Smooth muscle cell (in vitro differentiated cells): ENCODE measurements at regions not wholly inside any gene's neighbourhood (a gene's known extent, or its start where the extent isn't known, plus 50 kb on each side); places are given as distances from the start of the nearest gene placed in this dataset.
A peak's percentile ranks its signal among the peaks of the same experiment; 100 is the strongest.

Experiments used
- DNase-seq: peaks from one replicate; lab custom pipeline; 2025; ENCODE audit not compliant: unreplicated experiment; lab: John Stamatoyannopoulos, UW
- H2AFZ ChIP-seq: fragments of 200-600 bp; sonication (generic); 2 replicates; pipeline ENCODE4 v1.6.0; 2016; ENCODE audit warnings: antibody characterized with exemption, low read depth, mild to moderate bottlenecking
- H3F3A ChIP-seq: fragments of 200-600 bp; sonication (generic); 2 replicates; pipeline ENCODE4 v1.6.0; 2017; ENCODE audit warnings: antibody characterized with exemption, low read depth
- H3K27ac ChIP-seq: fragments of 200-600 bp; sonication (generic); 2 replicates; pipeline ENCODE4 v1.5.1; 2016; ENCODE audit warnings: low read depth, mild to moderate bottlenecking
- H3K27me3 ChIP-seq: fragments of 200-600 bp; sonication (generic); 2 replicates; pipeline ENCODE4 v1.6.1; 2016; ENCODE audit warnings: low read depth, mild to moderate bottlenecking
- H3K36me3 ChIP-seq: fragments of 200-600 bp; sonication (generic); 2 replicates; pipeline ENCODE4 v1.5.1; 2016; ENCODE audit warnings: low read depth
- H3K4me1 ChIP-seq: fragments of 200-600 bp; sonication (generic); 2 replicates; pipeline ENCODE4 v1.5.1; 2016; ENCODE audit warnings: low read depth
- H3K4me2 ChIP-seq: fragments of 200-600 bp; sonication (generic); 2 replicates; pipeline ENCODE4 v1.6.0; 2016; ENCODE audit warnings: mild to moderate bottlenecking
- H3K4me3 ChIP-seq: fragments of 200-600 bp; sonication (generic); 2 replicates; pipeline ENCODE4 v1.5.1; 2016; ENCODE audit warnings: mild to moderate bottlenecking
- H3K79me2 ChIP-seq: fragments of 200-600 bp; sonication (generic); 2 replicates; pipeline ENCODE4 v1.6.0; 2016; ENCODE audit warnings: low read depth, mild to moderate bottlenecking
- H3K9ac ChIP-seq: fragments of 200-600 bp; sonication (generic); 2 replicates; pipeline ENCODE4 v1.6.0; 2016; ENCODE audit warnings: low read depth
- H3K9me3 ChIP-seq: fragments of 200-600 bp; sonication (generic); replicated peaks from 2 replicates; pipeline ENCODE4 v1.5.1; 2016; ENCODE audit warnings: low read depth
- H4K20me1 ChIP-seq: fragments of 200-600 bp; sonication (generic); 2 replicates; pipeline ENCODE4 v1.6.0; 2016; ENCODE audit warnings: low read depth
- CTCF ChIP-seq: fragments of 200-600 bp; sonication (generic); IDR thresholded peaks from 2 replicates; pipeline ENCODE4 v1.5.1; 2017; ENCODE audit warnings: borderline replicate concordance, mild to moderate bottlenecking, antibody characterized with exemption; ENCODE audit not compliant: insufficient read depth, poor library complexity, severe bottlenecking
- WGBS: methylation state at CpG from one replicate; pipeline ENCODE4 v1.1.7; 2016; ENCODE audit warnings: low lambda C conversion rate; 5-methylcytosine and 5-hydroxymethylcytosine counted together

DNA sequence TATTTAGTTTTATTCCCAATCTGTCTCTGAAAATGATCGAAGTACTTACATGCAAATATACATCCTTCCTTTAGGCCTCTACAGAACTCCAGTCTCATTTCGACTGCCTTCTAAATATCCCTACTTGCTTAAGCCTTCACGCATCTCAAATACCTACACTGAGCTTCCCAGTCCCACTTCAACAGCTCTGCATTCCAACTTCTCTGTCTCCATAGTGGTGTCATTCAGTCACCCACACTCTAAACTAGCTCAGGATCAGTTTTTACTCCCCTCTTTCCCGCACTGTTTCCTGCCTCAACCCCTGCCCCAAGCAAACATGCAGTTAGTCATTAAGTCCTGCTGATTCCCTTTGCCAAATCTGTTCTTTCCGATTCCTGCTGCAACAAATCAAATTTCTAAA is 91.8 kb upstream of the PREP start:
- no peak overlapping the region for H3K4me2 ChIP-seq
- H3K27ac ChIP-seq, result no peak overlapping the region
- 81% methylated on average over 5 of the region's 5 CpGs for WGBS
- no peak for DNase-seq
- no peaks in the 10 kb centered on the region for H3K27me3 ChIP-seq
- no peaks in the 10 kb centered on the region for H3K9me3 ChIP-seq
- H3K9ac ChIP-seq, result no peak overlapping the region
- no peak for TF ChIP-seq CTCF
- H3K4me1 ChIP-seq, result no peaks in the 10 kb centered on the region
- H4K20me1 ChIP-seq, result no peaks in the 10 kb centered on the region
- no peaks in the 10 kb centered on the region for H3K36me3 ChIP-seq
- H3K79me2 ChIP-seq, result no peaks in the 10 kb centered on the region
- no peaks in the 10 kb centered on the region for H3F3A ChIP-seq
- H3K4me3 ChIP-seq, result no peak overlapping the region
- H2AFZ ChIP-seq, result no peak overlapping the region

GRCh38 chr6:105493736-105494135 is 90.9 kb upstream of the PREP start:
- H3F3A ChIP-seq, result no peaks in the 10 kb centered on the region
- no peaks in the 10 kb centered on the region for H3K79me2 ChIP-seq
- H3K27ac ChIP-seq, result no peak overlapping the region
- WGBS, result 82% methylated on average over 2 of the region's 2 CpGs
- no peaks in the 10 kb centered on the region for H3K9me3 ChIP-seq
- H2AFZ ChIP-seq, result no peak overlapping the region
- H3K9ac ChIP-seq, result no peak overlapping the region
- H3K4me3 ChIP-seq, result no peak overlapping the region
- H3K36me3 ChIP-seq, result no peaks in the 10 kb centered on the region
- no peak overlapping the region for H3K4me2 ChIP-seq
- H4K20me1 ChIP-seq, result no peaks in the 10 kb centered on the region
- peaks cover 5% of the 10 kb centered on the region for H3K4me1 ChIP-seq
- H3K27me3 ChIP-seq, result no peaks in the 10 kb centered on the region
- TF ChIP-seq CTCF, result no peak
- no peak for DNase-seq

GRCh38 chr6:105492706-105493673 is 90.1 kb upstream of the PREP start:
- peak overlapping the region; percentile 40 for H3K4me2 ChIP-seq
- no peaks in the 10 kb centered on the region for H4K20me1 ChIP-seq
- H3K27ac ChIP-seq, result no peak overlapping the region
- no peaks in the 10 kb centered on the region for H3F3A ChIP-seq
- H3K27me3 ChIP-seq, result no peaks in the 10 kb centered on the region
- no peaks in the 10 kb centered on the region for H3K36me3 ChIP-seq
- H3K79me2 ChIP-seq, result no peaks in the 10 kb centered on the region
- H3K9me3 ChIP-seq, result no peaks in the 10 kb centered on the region
- no peak overlapping the region for H2AFZ ChIP-seq
- H3K4me1 ChIP-seq, result peaks cover 12% of the 10 kb centered on the region
- no peak for TF ChIP-seq CTCF
- no peak overlapping the region for H3K9ac ChIP-seq
- no peak overlapping the region for H3K4me3 ChIP-seq
- no peak for DNase-seq

DNA sequence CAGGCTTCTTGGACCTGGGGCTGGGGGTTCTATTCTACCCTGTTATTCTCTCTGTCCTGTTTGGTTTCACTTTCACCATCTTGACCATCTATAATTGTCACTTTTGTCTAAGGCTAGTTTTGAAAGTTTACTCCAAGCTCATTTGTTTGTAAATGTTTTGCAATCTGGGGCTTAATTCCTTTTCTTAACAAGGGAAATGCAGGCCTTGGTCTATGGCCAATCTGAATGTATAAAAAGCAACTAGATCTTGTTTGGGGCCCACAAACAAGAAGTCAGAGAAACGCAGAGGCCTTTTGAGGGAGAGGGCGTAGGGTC is 86.3 kb upstream of the PREP start:
- no peak for DNase-seq
- peak overlapping the region; percentile 78 for H2AFZ ChIP-seq
- peaks cover 17% of the 10 kb centered on the region for H3K4me1 ChIP-seq
- H3K79me2 ChIP-seq, result no peaks in the 10 kb centered on the region
- H3K9me3 ChIP-seq, result no peaks in the 10 kb centered on the region
- H3K9ac ChIP-seq, result no peak overlapping the region
- peak overlapping the region; percentile 41 for H3K4me2 ChIP-seq
- H3K4me3 ChIP-seq, result no peak overlapping the region
- peaks cover under 1% of the 10 kb centered on the region for H3F3A ChIP-seq
- H4K20me1 ChIP-seq, result no peaks in the 10 kb centered on the region
- no peak overlapping the region for H3K27ac ChIP-seq
- TF ChIP-seq CTCF, result no peak
- no peaks in the 10 kb centered on the region for H3K27me3 ChIP-seq
- no peaks in the 10 kb centered on the region for H3K36me3 ChIP-seq
- WGBS, result 80% methylated on average over 2 of the region's 2 CpGs
